Neural progenitor cell (in vitro differentiated cells): ENCODE measurements at regions not wholly inside any gene's neighbourhood (a gene's known extent, or its start where the extent isn't known, plus 50 kb on each side); places are given as distances from the start of the nearest gene placed in this dataset.

Experiments
- DNase-seq: peaks from one replicate; pipeline ENCODE4 v3.0.0-alpha.2; 2016; ENCODE audit warnings: low spot score
- H2AFZ ChIP-seq: fragments of 200-600 bp; sonication (generic); replicated peaks from 2 replicates; pipeline ENCODE4 v1.6.1; 2016; ENCODE audit warnings: antibody characterized with exemption
- H3F3A ChIP-seq: fragments of 200-600 bp; sonication (generic); 2 replicates; pipeline ENCODE4 v1.6.1; 2016; ENCODE audit warnings: antibody characterized with exemption, low read depth
- H3K27ac ChIP-seq: fragments of 200-600 bp; sonication (generic); 2 replicates; pipeline ENCODE4 v1.5.1; 2016; ENCODE audit warnings: mild to moderate bottlenecking
- H3K27me3 ChIP-seq: fragments of 200-600 bp; sonication (generic); 2 replicates; pipeline ENCODE4 v1.6.1; 2016; ENCODE audit warnings: mild to moderate bottlenecking, moderate library complexity
- H3K36me3 ChIP-seq: fragments of 200-600 bp; sonication (generic); 2 replicates; pipeline ENCODE4 v1.5.1; 2016
- H3K4me1 ChIP-seq: fragments of 200-600 bp; sonication (generic); 2 replicates; pipeline ENCODE4 v1.6.1; 2016; ENCODE audit warnings: mixed run types
- H3K4me2 ChIP-seq: fragments of 200-600 bp; sonication (generic); 2 replicates; pipeline ENCODE4 v1.6.1; 2016
- H3K4me3 ChIP-seq: fragments of 200-600 bp; sonication (generic); 2 replicates; pipeline ENCODE4 v1.5.1; 2016
- H3K79me2 ChIP-seq: fragments of 200-600 bp; sonication (generic); 2 replicates; pipeline ENCODE4 v1.6.1; 2016; ENCODE audit warnings: low read depth
- H3K9ac ChIP-seq: fragments of 200-600 bp; sonication (generic); 2 replicates; pipeline ENCODE4 v1.6.1; 2016
- H3K9me3 ChIP-seq: fragments of 200-600 bp; sonication (generic); 2 replicates; pipeline ENCODE4 v1.5.1; 2016; ENCODE audit warnings: low read depth
- H4K20me1 ChIP-seq: fragments of 200-600 bp; sonication (generic); 2 replicates; pipeline ENCODE4 v1.6.1; 2016; ENCODE audit warnings: low read depth
- H3K27ac Mint-ChIP-seq: 3 replicates; pipeline ENCODE4 v1.8.0; 2021; ENCODE audit warnings: mixed read lengths
- H3K27me3 Mint-ChIP-seq: 2 replicates; pipeline ENCODE4 v1.8.0; 2022; ENCODE audit warnings: low read depth, mild to moderate bottlenecking, inconsistent platforms, moderate library complexity, mixed read lengths; ENCODE audit not compliant: insufficient read depth
- H3K36me3 Mint-ChIP-seq: 3 replicates; pipeline ENCODE4 v1.8.0; 2021; ENCODE audit warnings: mixed read lengths
- H3K4me1 Mint-ChIP-seq: 3 replicates; pipeline ENCODE4 v1.8.0; 2021; ENCODE audit warnings: mixed read lengths
- H3K4me3 Mint-ChIP-seq: 3 replicates; pipeline ENCODE4 v1.8.0; 2021; ENCODE audit warnings: mild to moderate bottlenecking, moderate library complexity, mixed read lengths
- H3K9me3 Mint-ChIP-seq: 3 replicates; pipeline ENCODE4 v1.8.0; 2020; ENCODE audit warnings: mixed read lengths
- CTCF ChIP-seq: fragments of 200-600 bp; sonication (generic); IDR thresholded peaks from 2 replicates; pipeline ENCODE4 v1.5.1; 2017; ENCODE audit warnings: antibody characterized with exemption, mild to moderate bottlenecking
- EZH2 ChIP-seq: fragments of 200-600 bp; sonication (generic); IDR thresholded peaks from 2 replicates; pipeline ENCODE4 v1.6.1; 2017; ENCODE audit warnings: antibody characterized with exemption, mild to moderate bottlenecking, moderate library complexity
- EZH2phosphoT487 ChIP-seq: fragments of 200-600 bp; sonication (generic); IDR thresholded peaks from 2 replicates; pipeline ENCODE4 v1.6.1; 2017; ENCODE audit warnings: antibody characterized with exemption

- Histone ChIP-seq H3K36me3 (no peaks in the 10 kb centered on the region), H3K27me3 (no peaks in the 10 kb centered on the region), H3F3A (no peaks in the 10 kb centered on the region), H3K4me1 (no peaks in the 10 kb centered on the region), H3K4me3 (no peak overlapping the region), H2AFZ (no peak overlapping the region), H3K9me3 (no peaks in the 10 kb centered on the region), H4K20me1 (no peaks in the 10 kb centered on the region), H3K9ac (no peak overlapping the region), H3K4me2 (no peak overlapping the region), H3K79me2 (no peaks in the 10 kb centered on the region), H3K27ac (no peak overlapping the region)
- Mint-ChIP-seq H3K4me1 (no peaks in the 10 kb centered on the region), H3K4me3 (no peak overlapping the region), H3K9me3 (no peaks in the 10 kb centered on the region), H3K36me3 (no peaks in the 10 kb centered on the region), H3K27me3 (no peaks in the 10 kb centered on the region), H3K27ac (no peak overlapping the region)
- no peak for TF ChIP-seq EZH2
- TF ChIP-seq EZH2phosphoT487: no peak
- no peak for TF ChIP-seq CTCF
- no peak for DNase-seq
Measured at GRCh38 chr4:45199736-45200135, 473.4 kb upstream of the GNPDA2 start.

GRCh38 chr4:45188501-45188900 lies 462.1 kb upstream of the GNPDA2 start:
- H3K36me3 ChIP-seq: no peaks in the 10 kb centered on the region
- H3K9me3 Mint-ChIP-seq: no peaks in the 10 kb centered on the region
- H3K9ac ChIP-seq: no peak overlapping the region
- H4K20me1 ChIP-seq: no peaks in the 10 kb centered on the region
- no peak overlapping the region for H3K4me3 Mint-ChIP-seq
- no peaks in the 10 kb centered on the region for H3K4me1 Mint-ChIP-seq
- no peak overlapping the region for H3K27ac Mint-ChIP-seq
- no peaks in the 10 kb centered on the region for H3F3A ChIP-seq
- H3K9me3 ChIP-seq: no peaks in the 10 kb centered on the region
- H3K27ac ChIP-seq: no peak overlapping the region
- no peak overlapping the region for H2AFZ ChIP-seq
- no peaks in the 10 kb centered on the region for H3K27me3 ChIP-seq
- no peaks in the 10 kb centered on the region for H3K79me2 ChIP-seq
- no peak for TF ChIP-seq EZH2
- TF ChIP-seq EZH2phosphoT487: no peak
- TF ChIP-seq CTCF: no peak
- H3K36me3 Mint-ChIP-seq: no peaks in the 10 kb centered on the region
- DNase-seq: no peak
- no peaks in the 10 kb centered on the region for H3K27me3 Mint-ChIP-seq
- H3K4me2 ChIP-seq: no peak overlapping the region
- no peak overlapping the region for H3K4me3 ChIP-seq
- no peaks in the 10 kb centered on the region for H3K4me1 ChIP-seq

- H3K36me3 Mint-ChIP-seq: no peaks in the 10 kb centered on the region
Measured at GRCh38 chr4:45186249-45186648, 459.9 kb upstream of the GNPDA2 start.

More at GRCh38 chr4:45186249-45186648, 459.9 kb upstream of the GNPDA2 start:
- no peaks in the 10 kb centered on the region for H3F3A ChIP-seq
- TF ChIP-seq EZH2 (no peak), CTCF (no peak), EZH2phosphoT487 (no peak)
- no peaks in the 10 kb centered on the region for H4K20me1 ChIP-seq
- no peaks in the 10 kb centered on the region for H3K4me1 Mint-ChIP-seq
- H3K4me1 ChIP-seq: no peaks in the 10 kb centered on the region
- H3K9me3 ChIP-seq: no peaks in the 10 kb centered on the region
- no peaks in the 10 kb centered on the region for H3K27me3 ChIP-seq
- H2AFZ ChIP-seq: no peak overlapping the region
- no peak overlapping the region for H3K4me3 ChIP-seq
- no peak overlapping the region for H3K4me3 Mint-ChIP-seq
- DNase-seq: no peak
- H3K79me2 ChIP-seq: no peaks in the 10 kb centered on the region
- no peak overlapping the region for H3K4me2 ChIP-seq
- no peak overlapping the region for H3K9ac ChIP-seq
- H3K27ac ChIP-seq: no peak overlapping the region
- H3K36me3 ChIP-seq: no peaks in the 10 kb centered on the region
- no peak overlapping the region for H3K27ac Mint-ChIP-seq
- H3K9me3 Mint-ChIP-seq: no peaks in the 10 kb centered on the region
- H3K27me3 Mint-ChIP-seq: no peaks in the 10 kb centered on the region
